Thoracic aorta (tissue), 2 donors: ENCODE measurements at regions not wholly inside any gene's neighbourhood (a gene's known extent, or its start where the extent isn't known, plus 50 kb on each side); places are given as distances from the start of the nearest gene placed in this dataset.
A peak's percentile ranks its signal among the peaks of the same experiment; 100 is the strongest.

Experiments used
- ATAC-seq: fragments of 150-250 bp; one replicate; pipeline ENCODE4 v1.8.0; 2017; ENCODE audit warnings: low read depth; ENCODE audit not compliant: insufficient number of reproducible peaks, low FRiP score
- DNase-seq: peaks from one replicate; pipeline ENCODE4 v3.0.0-alpha.2; 2020; ENCODE audit warnings: low spot score
- H3K27ac ChIP-seq, 2 donors: fragments of 200-600 bp; sonication (generic); 1 replicate in 1 of 2; 2 replicates in 1 of 2; pipeline ENCODE4 v1.5.1; 2016; ENCODE audit warnings: mild to moderate bottlenecking in 2 of 2, moderate library complexity in 2 of 2
- H3K27me3 ChIP-seq: fragments of 200-600 bp; sonication (generic); replicated peaks from 2 replicates; pipeline ENCODE4 v1.6.0; 2016; ENCODE audit warnings: mild to moderate bottlenecking; ENCODE audit not compliant: insufficient read depth
- H3K36me3 ChIP-seq: fragments of 200-600 bp; sonication (generic); one replicate; pipeline ENCODE4 v1.5.1; 2016
- H3K4me1 ChIP-seq, 2 donors: fragments of 200-600 bp; sonication (generic); 1 replicate in 1 of 2; 2 replicates in 1 of 2; pipeline versions ENCODE4 v1.5.1 to v1.6.0; 2016; ENCODE audit warnings: low read depth in 2 of 2, mild to moderate bottlenecking in 1 of 2; ENCODE audit not compliant: control insufficient read depth in 1 of 2
- H3K4me3 ChIP-seq: fragments of 200-600 bp; sonication (generic); 2 replicates; pipeline ENCODE4 v1.5.1; 2016; ENCODE audit warnings: mild to moderate bottlenecking
- H3K9me3 ChIP-seq: fragments of 200-600 bp; sonication (generic); 2 replicates; pipeline ENCODE4 v1.5.1; 2016
- TF ChIP-seq, protein P1 (sequence below): fragments of 200-600 bp; sonication (generic); IDR thresholded peaks from one replicate; pipeline ENCODE4 v1.5.1; 2019; ENCODE audit warnings: antibody characterized with exemption

GRCh38 chr13:39257642-39258041 lies 219.4 kb downstream of the NHLRC3 start:
- Histone ChIP-seq H3K4me3 (no peak overlapping the region), H3K36me3 (no peaks in the 10 kb centered on the region), H3K27me3 (no peaks in the 10 kb centered on the region), H3K4me1 (peaks cover 0 to 8% of the 10 kb centered on the region in 2 donors), H3K9me3 (no peaks in the 10 kb centered on the region), H3K27ac (no peak overlapping the region)
- no peak for DNase-seq
- no peak for ATAC-seq
- TF ChIP-seq, protein P1, sequence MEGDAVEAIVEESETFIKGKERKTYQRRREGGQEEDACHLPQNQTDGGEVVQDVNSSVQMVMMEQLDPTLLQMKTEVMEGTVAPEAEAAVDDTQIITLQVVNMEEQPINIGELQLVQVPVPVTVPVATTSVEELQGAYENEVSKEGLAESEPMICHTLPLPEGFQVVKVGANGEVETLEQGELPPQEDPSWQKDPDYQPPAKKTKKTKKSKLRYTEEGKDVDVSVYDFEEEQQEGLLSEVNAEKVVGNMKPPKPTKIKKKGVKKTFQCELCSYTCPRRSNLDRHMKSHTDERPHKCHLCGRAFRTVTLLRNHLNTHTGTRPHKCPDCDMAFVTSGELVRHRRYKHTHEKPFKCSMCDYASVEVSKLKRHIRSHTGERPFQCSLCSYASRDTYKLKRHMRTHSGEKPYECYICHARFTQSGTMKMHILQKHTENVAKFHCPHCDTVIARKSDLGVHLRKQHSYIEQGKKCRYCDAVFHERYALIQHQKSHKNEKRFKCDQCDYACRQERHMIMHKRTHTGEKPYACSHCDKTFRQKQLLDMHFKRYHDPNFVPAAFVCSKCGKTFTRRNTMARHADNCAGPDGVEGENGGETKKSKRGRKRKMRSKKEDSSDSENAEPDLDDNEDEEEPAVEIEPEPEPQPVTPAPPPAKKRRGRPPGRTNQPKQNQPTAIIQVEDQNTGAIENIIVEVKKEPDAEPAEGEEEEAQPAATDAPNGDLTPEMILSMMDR: no peak

DNA sequence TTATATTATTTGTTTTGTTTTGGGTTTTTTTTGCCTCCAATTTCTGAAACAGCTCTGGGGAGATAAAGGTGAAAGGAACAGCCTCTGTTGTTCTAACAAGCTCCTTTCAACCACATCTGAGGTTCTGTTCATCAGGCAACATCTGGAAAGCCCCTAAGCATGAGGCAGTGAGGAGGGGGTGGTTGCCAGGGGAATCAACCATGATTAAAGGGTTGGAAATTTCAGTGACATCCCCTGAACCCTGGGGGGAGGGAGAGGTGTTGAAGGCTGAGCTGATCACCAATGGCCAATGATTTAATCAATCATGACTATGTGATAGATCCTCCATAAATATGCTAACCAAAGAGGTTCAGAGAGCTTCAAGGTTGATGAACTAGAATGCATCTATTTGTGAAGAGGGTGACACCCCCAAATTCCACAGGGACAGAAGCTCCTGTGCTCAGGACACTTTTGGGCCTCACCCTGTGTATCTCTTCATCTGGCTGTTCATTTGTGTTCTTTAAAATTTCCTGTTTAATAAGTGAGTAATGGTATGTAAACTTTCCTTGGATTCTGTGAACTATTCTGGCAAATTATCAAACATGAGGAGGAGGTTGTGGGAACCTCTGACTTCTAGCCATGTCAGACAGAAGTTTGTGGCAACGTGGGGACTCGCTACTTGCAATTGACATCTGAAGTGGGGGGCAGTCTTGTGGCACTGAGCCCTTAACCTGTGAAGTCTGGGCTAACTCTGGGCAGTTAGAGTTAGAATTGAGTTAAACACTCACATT lies 221.3 kb downstream of the NHLRC3 start:
- Histone ChIP-seq H3K36me3 (no peaks in the 10 kb centered on the region), H3K4me3 (no peak overlapping the region)
- no peak for ATAC-seq

GRCh38 chr13:39263033-39263432 lies 224.8 kb downstream of the NHLRC3 start:
- DNase-seq: no peak
- no peak overlapping the region for H3K27ac ChIP-seq

More for the DNA sequence above, 221.3 kb downstream of the NHLRC3 start:
- H3K4me1 ChIP-seq: peaks cover 0 to 8% of the 10 kb centered on the region in 2 donors
- H3K27me3 ChIP-seq: no peaks in the 10 kb centered on the region
- DNase-seq: no peak
- TF ChIP-seq, protein P1: no peak
- H3K27ac ChIP-seq: no peak overlapping the region
- H3K9me3 ChIP-seq: no peaks in the 10 kb centered on the region

DNA sequence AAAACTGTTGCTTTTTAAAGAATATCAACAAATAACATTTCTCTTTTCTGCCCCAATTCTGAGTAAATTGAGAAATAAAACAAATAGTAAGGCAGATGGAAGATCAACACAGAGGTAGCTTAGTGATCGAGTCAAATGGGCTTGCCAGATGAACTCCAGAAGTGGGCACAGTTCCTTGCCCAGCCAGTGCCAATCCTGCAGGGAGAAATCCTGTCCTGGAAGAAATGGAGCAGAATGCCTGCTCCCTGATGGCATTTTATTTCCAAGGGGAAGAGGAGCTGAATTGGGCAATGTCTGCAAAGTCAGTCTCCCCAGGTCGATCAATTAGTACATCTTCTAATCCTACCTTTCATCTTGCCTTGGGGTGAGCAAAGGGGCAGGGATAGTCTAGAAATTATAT lies 225.3 kb downstream of the NHLRC3 start:
- Histone ChIP-seq H3K4me1 (peaks cover 0 to 1% of the 10 kb centered on the region in 2 donors), H3K36me3 (no peaks in the 10 kb centered on the region), H3K9me3 (no peaks in the 10 kb centered on the region), H3K27ac (no peak overlapping the region), H3K27me3 (no peaks in the 10 kb centered on the region), H3K4me3 (no peak overlapping the region)
- TF ChIP-seq, protein P1: no peak
- DNase-seq (no peak), ATAC-seq (no peak)

More at GRCh38 chr13:39263033-39263432, 224.8 kb downstream of the NHLRC3 start:
- Histone ChIP-seq H3K27me3 (no peaks in the 10 kb centered on the region), H3K36me3 (no peaks in the 10 kb centered on the region), H3K9me3 (no peaks in the 10 kb centered on the region), H3K4me3 (no peak overlapping the region), H3K4me1 (peaks cover 0 to 2% of the 10 kb centered on the region in 2 donors)
- no peak for ATAC-seq
- TF ChIP-seq, protein P1: peak; percentile 55

DNA sequence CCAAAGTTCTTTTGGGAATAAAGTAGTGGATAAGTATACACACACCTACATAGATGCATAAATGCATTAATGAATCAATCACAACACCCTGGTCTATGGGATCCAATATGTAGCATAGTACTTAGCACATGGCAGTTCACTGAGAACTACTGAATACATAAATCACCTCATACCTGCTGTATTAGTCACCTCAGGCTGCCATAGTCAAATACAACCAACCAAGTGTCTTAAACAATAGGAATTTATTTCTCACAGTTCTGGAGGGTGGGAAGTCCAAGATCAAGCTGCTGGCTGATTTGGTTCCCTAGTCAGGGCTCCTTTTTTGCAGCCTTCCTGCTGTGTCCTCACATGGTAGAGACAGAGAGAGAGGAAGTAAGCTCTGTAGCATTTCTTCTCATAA lies 228.2 kb downstream of the NHLRC3 start:
- DNase-seq (no peak), ATAC-seq (no peak)
- TF ChIP-seq, protein P1: no peak
- H3K36me3 ChIP-seq: no peaks in the 10 kb centered on the region
- no peak overlapping the region for H3K27ac ChIP-seq
- no peak overlapping the region for H3K4me3 ChIP-seq
- peaks cover 0 to 9% of the 10 kb centered on the region in 2 donors for H3K4me1 ChIP-seq
- no peaks in the 10 kb centered on the region for H3K27me3 ChIP-seq
- no peaks in the 10 kb centered on the region for H3K9me3 ChIP-seq
